Nephron progenitor cell (in vitro differentiated cells): ENCODE measurements at regions not wholly inside any gene's neighbourhood (a gene's known extent, or its start where the extent isn't known, plus 50 kb on each side); places are given as distances from the start of the nearest gene placed in this dataset.

Experiments used
- DNase-seq: peaks from one replicate; pipeline ENCODE4 v3.0.0; 2021
- H3K27ac Mint-ChIP-seq: 2 replicates; pipeline ENCODE4 v1.8.0; 2021; ENCODE audit warnings: mild to moderate bottlenecking, moderate library complexity, mixed read lengths
- H3K27me3 Mint-ChIP-seq: 2 replicates; pipeline ENCODE4 v1.8.0; 2021; ENCODE audit warnings: mild to moderate bottlenecking, low read depth, mixed read lengths; ENCODE audit not compliant: poor library complexity
- H3K36me3 Mint-ChIP-seq: 2 replicates; pipeline ENCODE4 v1.8.0; 2021; ENCODE audit warnings: low read depth, mixed read lengths
- H3K4me1 Mint-ChIP-seq: 2 replicates; pipeline ENCODE4 v1.8.0; 2021; ENCODE audit warnings: mixed read lengths
- H3K4me3 Mint-ChIP-seq: 2 replicates; pipeline ENCODE4 v1.8.0; 2021; ENCODE audit warnings: mild to moderate bottlenecking, moderate library complexity, mixed read lengths
- H3K9me3 Mint-ChIP-seq: 2 replicates; pipeline ENCODE4 v1.8.0; 2021; ENCODE audit warnings: mild to moderate bottlenecking, moderate library complexity, mixed read lengths
- CTCF ChIP-seq: fragments of 200-600 bp; sonication (generic); IDR thresholded peaks from 2 replicates; pipeline ENCODE4 v1.5.0; 2021; ENCODE audit warnings: antibody characterized with exemption

GRCh38 chr3:31246293-31247062 is 286.2 kb upstream of the STT3B start:
- no peaks in the 10 kb centered on the region for H3K9me3 Mint-ChIP-seq
- no peak for TF ChIP-seq CTCF
- peaks cover 1% of the 10 kb centered on the region for H3K27me3 Mint-ChIP-seq
- H3K36me3 Mint-ChIP-seq, result peaks cover 5% of the 10 kb centered on the region
- H3K4me1 Mint-ChIP-seq, result peaks cover 55% of the 10 kb centered on the region
- H3K4me3 Mint-ChIP-seq, result no peak overlapping the region
- DNase-seq, result no peak
- peak overlapping the region; percentile 3 for H3K27ac Mint-ChIP-seq

GRCh38 chr3:31247063-31247447 is 285.7 kb upstream of the STT3B start:
- H3K27me3 Mint-ChIP-seq, result no peaks in the 10 kb centered on the region
- no peak for TF ChIP-seq CTCF
- peaks cover 5% of the 10 kb centered on the region for H3K36me3 Mint-ChIP-seq
- DNase-seq, result no peak
- no peak overlapping the region for H3K4me3 Mint-ChIP-seq
- H3K9me3 Mint-ChIP-seq, result peaks cover 3% of the 10 kb centered on the region
- H3K4me1 Mint-ChIP-seq, result peaks cover 55% of the 10 kb centered on the region
- H3K27ac Mint-ChIP-seq, result peak overlapping the region; percentile 3

- Mint-ChIP-seq H3K27ac (peak overlapping the region; percentile 64), H3K9me3 (peaks cover 7% of the 10 kb centered on the region), H3K27me3 (no peaks in the 10 kb centered on the region), H3K36me3 (peaks cover 5% of the 10 kb centered on the region), H3K4me3 (no peak overlapping the region), H3K4me1 (peaks cover 55% of the 10 kb centered on the region)
- no peak for DNase-seq
- TF ChIP-seq CTCF, result no peak
Observed at GRCh38 chr3:31247850-31248562, 284.7 kb upstream of the STT3B start.

- TF ChIP-seq CTCF, result no peak
- peaks cover 5% of the 10 kb centered on the region for H3K36me3 Mint-ChIP-seq
- no peak overlapping the region for H3K4me3 Mint-ChIP-seq
- H3K27ac Mint-ChIP-seq, result no peak overlapping the region
- peaks cover 7% of the 10 kb centered on the region for H3K9me3 Mint-ChIP-seq
- no peak for DNase-seq
- H3K4me1 Mint-ChIP-seq, result peaks cover 58% of the 10 kb centered on the region
- H3K27me3 Mint-ChIP-seq, result no peaks in the 10 kb centered on the region
Observed at GRCh38 chr3:31248563-31248992, 284.1 kb upstream of the STT3B start.

- Mint-ChIP-seq H3K4me1 (peaks cover 57% of the 10 kb centered on the region), H3K9me3 (peaks cover 7% of the 10 kb centered on the region), H3K27me3 (peaks cover 2% of the 10 kb centered on the region), H3K4me3 (no peak overlapping the region), H3K27ac (no peak overlapping the region), H3K36me3 (peaks cover 5% of the 10 kb centered on the region)
- no peak for TF ChIP-seq CTCF
- DNase-seq, result no peak
Observed at GRCh38 chr3:31249545-31249944, 283.2 kb upstream of the STT3B start.
